ENCODE measurements at regions not wholly inside any gene's neighbourhood (a gene's known extent, or its start where the extent isn't known, plus 50 kb on each side); places are given as distances from the start of the nearest gene placed in this dataset.

- ATAC-seq (no peak), DNase-seq (no peak)
- Mint-ChIP-seq H3K36me3 (peaks cover 0 to 4% (median 0%) of the 10 kb centered on the region in 3 donors), H3K27me3 (peaks cover 0 to 6% (median 0%) of the 10 kb centered on the region in 5 donors), H3K9me3 (peaks cover 3 to 40% (median 11%) of the 10 kb centered on the region in 9 donors), H3K27ac (no peak overlapping the region), H3K4me3 (no peak overlapping the region), H3K4me1 (no peaks in the 10 kb centered on the region)
- POLR2A ChIA-PET = no interaction called here
Measured at GRCh38 chr7:88539518-88539917, 220.0 kb upstream of the ZNF804B start.

- POLR2A ChIA-PET = no interaction called here
- Mint-ChIP-seq H3K27me3 (peaks cover 0 to 2% (median 0%) of the 10 kb centered on the region in 5 donors), H3K36me3 (no peaks in the 10 kb centered on the region), H3K4me1 (no peaks in the 10 kb centered on the region), H3K4me3 (no peak overlapping the region), H3K27ac (no peak overlapping the region), H3K9me3 (peaks cover 0 to 4% (median 0%) of the 10 kb centered on the region in 9 donors)
- no peak for DNase-seq
- ATAC-seq = no peak
Measured at GRCh38 chr7:88523645-88524044, 217.0 kb upstream of the STEAP4 start.

DNA sequence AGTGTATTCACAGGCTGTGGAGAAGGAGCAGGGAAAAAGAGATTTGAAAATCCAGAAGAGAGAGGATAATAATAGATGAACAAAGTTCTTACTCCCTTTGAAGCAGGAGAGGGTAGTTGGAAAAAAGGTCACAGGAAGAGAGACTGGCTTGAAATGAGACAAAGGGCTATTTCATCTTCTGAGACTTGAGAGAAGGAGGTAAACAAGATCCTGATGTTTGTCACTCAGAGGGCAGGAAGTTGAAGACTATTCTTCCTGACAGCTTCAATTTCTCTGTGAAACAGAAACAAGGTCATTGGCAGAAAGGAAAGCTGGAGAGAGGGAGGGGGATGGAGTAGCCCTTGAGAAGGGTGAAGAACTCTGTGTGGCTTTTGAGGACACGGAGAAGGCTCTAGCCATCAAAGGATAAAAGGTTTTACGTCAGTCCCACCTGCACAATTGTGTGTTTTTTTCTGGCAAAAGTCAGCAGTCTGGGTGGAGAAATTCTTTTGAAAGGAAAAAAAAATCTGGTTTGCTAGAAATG, 216.1 kb upstream of the STEAP4 start:
- ATAC-seq = no peak
- POLR2A ChIA-PET = no interaction called here
- H3K27ac Mint-ChIP-seq = no peak overlapping the region

GRCh38 chr7:88516429-88516828, 209.7 kb upstream of the STEAP4 start:
- H3K9me3 Mint-ChIP-seq = peaks cover 0 to 10% (median 4%) of the 10 kb centered on the region in 9 donors
- H3K4me3 Mint-ChIP-seq = no peak overlapping the region
- H3K27me3 Mint-ChIP-seq = peaks cover 0 to 2% (median 0%) of the 10 kb centered on the region in 5 donors
- POLR2A ChIA-PET = no interaction called here
- no peaks in the 10 kb centered on the region for H3K36me3 Mint-ChIP-seq
- H3K4me1 Mint-ChIP-seq = no peaks in the 10 kb centered on the region
- ATAC-seq (no peak), DNase-seq (no peak)
- H3K27ac Mint-ChIP-seq = no peak overlapping the region

More for the DNA sequence above, 216.1 kb upstream of the STEAP4 start:
- Mint-ChIP-seq H3K36me3 (no peaks in the 10 kb centered on the region), H3K9me3 (peaks cover 0 to 4% (median 0%) of the 10 kb centered on the region in 9 donors), H3K4me3 (no peak overlapping the region), H3K4me1 (no peaks in the 10 kb centered on the region), H3K27me3 (peaks cover 0 to 2% (median 0%) of the 10 kb centered on the region in 5 donors)
- no peak for DNase-seq

DNA sequence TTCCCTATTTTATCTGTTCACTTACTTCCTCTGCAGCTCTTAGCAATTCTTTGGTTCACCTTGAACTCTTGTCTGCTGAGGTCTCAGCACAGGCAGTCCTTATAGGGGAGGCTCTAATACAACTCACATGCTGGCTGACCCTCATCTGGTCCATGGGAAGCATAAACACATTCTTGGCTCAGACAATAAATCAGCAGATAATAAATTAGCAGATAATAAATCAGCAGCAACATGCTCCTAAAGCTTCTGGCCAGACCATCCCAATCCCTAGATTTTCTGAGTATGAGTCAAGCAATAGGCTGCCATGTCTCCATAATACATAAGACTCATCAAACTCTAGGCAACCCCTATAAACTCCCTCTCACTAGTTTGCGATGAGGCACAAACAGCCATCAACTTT, 208.6 kb upstream of the STEAP4 start:
- Mint-ChIP-seq H3K4me3 (no peak overlapping the region), H3K36me3 (no peaks in the 10 kb centered on the region), H3K4me1 (no peaks in the 10 kb centered on the region), H3K9me3 (peaks cover 0 to 11% (median 6%) of the 10 kb centered on the region in 9 donors), H3K27me3 (peaks cover 0 to 2% (median 0%) of the 10 kb centered on the region in 5 donors), H3K27ac (no peak overlapping the region)
- no peak for ATAC-seq
- no peak for DNase-seq
- POLR2A ChIA-PET = no interaction called here

- H3K27ac Mint-ChIP-seq = no peak overlapping the region
- H3K4me1 Mint-ChIP-seq = no peaks in the 10 kb centered on the region
- ATAC-seq = no peak
- H3K36me3 Mint-ChIP-seq = no peaks in the 10 kb centered on the region
- peaks cover 0 to 3% (median 2%) of the 10 kb centered on the region in 5 donors for H3K27me3 Mint-ChIP-seq
- peaks cover 0 to 14% (median 6%) of the 10 kb centered on the region in 9 donors for H3K9me3 Mint-ChIP-seq
- POLR2A ChIA-PET = no interaction called here
- H3K4me3 Mint-ChIP-seq = no peak overlapping the region
- DNase-seq = no peak
Measured at GRCh38 chr7:88509341-88509740, 202.6 kb upstream of the STEAP4 start.

DNA sequence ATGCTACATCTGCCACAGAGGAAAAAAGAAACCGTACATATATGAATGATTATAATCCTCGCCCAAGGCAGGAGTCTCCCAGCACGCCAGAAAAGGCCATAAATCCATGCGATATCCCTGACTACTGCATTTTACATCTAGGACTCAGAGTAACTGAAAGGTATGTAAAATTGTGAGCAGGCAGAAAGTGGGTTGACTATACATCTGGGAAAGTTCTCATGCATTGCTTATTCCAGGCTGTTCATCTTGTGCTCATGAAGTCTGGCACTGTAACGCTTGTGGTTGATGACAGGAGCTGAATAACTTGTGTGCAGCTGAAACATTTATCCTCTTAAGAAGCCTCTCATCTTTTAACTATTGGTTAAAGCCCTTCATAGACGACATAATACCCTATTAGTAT, 193.4 kb upstream of the STEAP4 start:
- H3K36me3 Mint-ChIP-seq = no peaks in the 10 kb centered on the region

DNA sequence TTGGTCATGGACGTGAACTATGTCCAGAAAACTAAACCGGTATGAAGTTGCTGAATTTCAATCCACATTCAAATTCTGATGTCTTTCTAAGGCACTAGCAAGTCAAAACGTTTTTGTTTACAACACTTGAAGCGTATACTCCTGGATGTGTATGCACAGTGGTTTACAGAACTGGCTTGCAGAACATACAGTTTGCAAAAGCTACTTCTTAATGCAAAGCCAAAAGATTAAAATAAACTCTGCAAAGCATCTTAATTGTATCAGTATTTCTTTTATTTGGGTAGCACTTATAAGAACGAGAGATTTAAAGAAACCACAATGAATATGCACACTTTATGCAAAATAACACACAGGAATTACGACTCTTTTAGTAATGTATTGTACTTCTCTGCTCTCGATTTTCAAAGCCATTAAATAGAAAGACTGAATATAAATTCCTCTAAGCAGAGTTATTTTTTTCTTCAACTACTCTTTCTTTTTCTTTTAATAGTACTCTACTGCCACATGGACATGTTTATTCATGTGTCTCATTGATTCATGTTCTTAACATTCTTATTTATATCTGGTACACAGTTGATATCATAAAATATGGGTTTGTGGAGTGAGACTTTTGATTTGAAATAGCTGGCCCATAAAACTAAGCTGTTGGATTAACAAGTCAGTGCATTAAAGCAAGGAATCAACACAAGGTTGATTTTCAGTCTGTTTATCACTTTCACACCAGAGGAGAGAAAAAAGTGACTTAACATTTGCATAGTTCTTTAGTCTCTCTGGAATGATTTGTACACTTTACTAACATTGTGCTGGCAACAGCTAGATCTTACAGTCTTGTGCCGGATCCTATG, 189.4 kb upstream of the STEAP4 start:
- DNase-seq (no peak), ATAC-seq (no peak)
- Mint-ChIP-seq H3K27ac (no peak overlapping the region), H3K36me3 (no peaks in the 10 kb centered on the region), H3K4me3 (no peak overlapping the region), H3K27me3 (peaks cover 0 to under 1% (median 0%) of the 10 kb centered on the region in 5 donors), H3K4me1 (no peaks in the 10 kb centered on the region), H3K9me3 (no peaks in the 10 kb centered on the region)
- POLR2A ChIA-PET = no interaction called here

More for the DNA sequence above, 193.4 kb upstream of the STEAP4 start:
- DNase-seq (no peak), ATAC-seq (no peak)
- no peaks in the 10 kb centered on the region for H3K4me1 Mint-ChIP-seq
- POLR2A ChIA-PET = no interaction called here
- no peak overlapping the region for H3K4me3 Mint-ChIP-seq
- peaks cover 0 to 3% (median 0%) of the 10 kb centered on the region in 9 donors for H3K9me3 Mint-ChIP-seq
- peaks cover 0 to 5% (median 1%) of the 10 kb centered on the region in 5 donors for H3K27me3 Mint-ChIP-seq
- no peak overlapping the region for H3K27ac Mint-ChIP-seq

DNA sequence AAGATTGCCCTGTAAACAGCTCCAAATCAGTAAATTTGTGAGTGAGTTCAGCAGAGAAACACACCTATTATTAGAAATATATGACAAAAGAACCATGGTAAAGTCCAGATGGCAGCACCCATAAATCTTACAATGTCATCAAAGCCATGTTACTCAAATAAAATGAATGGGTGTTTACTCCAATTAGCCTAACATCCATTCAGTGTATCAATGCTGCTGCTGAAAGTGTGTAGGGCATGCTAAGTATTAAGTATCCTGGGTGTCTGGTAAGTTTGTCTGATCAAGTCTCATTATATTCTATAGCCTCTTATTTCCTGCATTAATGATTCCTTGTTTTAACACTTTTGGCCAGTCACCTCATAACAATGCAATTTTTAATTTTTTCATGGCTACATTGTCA, 185.5 kb upstream of the STEAP4 start:
- ATAC-seq (no peak), DNase-seq (no peak)
- peaks cover 0 to 9% (median 0%) of the 10 kb centered on the region in 9 donors for H3K9me3 Mint-ChIP-seq
- H3K4me3 Mint-ChIP-seq = no peak overlapping the region
- H3K4me1 Mint-ChIP-seq = peaks cover 0 to 2% (median 0%) of the 10 kb centered on the region in 4 donors
- peaks cover 0 to 18% (median 8%) of the 10 kb centered on the region in 5 donors for H3K27me3 Mint-ChIP-seq
- POLR2A ChIA-PET = no interaction called here
- no peak overlapping the region for H3K27ac Mint-ChIP-seq
- H3K36me3 Mint-ChIP-seq = no peaks in the 10 kb centered on the region

GRCh38 chr7:88490874-88491273, 184.2 kb upstream of the STEAP4 start:
- H3K4me1 Mint-ChIP-seq = peaks cover 0 to 2% (median 0%) of the 10 kb centered on the region in 4 donors
- DNase-seq = no peak
- POLR2A ChIA-PET = no interaction called here
- H3K27me3 Mint-ChIP-seq = peaks cover 0 to 18% (median 8%) of the 10 kb centered on the region in 5 donors
- no peaks in the 10 kb centered on the region for H3K36me3 Mint-ChIP-seq
- no peak for ATAC-seq
- peaks cover 0 to 9% (median 0%) of the 10 kb centered on the region in 9 donors for H3K9me3 Mint-ChIP-seq
- no peak overlapping the region for H3K4me3 Mint-ChIP-seq
- H3K27ac Mint-ChIP-seq = no peak overlapping the region

DNA sequence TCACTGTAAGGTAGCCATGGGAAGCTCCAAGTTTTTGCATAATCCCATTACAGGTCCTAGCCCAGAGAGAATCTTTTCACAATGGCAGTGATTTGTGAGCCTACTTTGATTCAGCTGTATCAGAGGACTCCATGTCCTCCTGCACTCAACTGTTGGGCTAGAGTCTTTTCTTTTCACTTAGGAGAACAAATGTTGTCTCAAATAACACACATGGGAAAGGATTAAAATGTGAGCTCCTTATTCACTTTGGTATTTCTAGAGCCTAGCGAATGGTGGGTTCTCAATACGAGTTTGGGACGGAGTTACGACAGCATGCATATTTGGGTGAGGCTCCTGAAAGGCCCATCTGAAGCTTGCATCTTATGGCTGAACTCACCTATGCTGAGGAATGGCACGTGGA, 183.5 kb upstream of the STEAP4 start:
- POLR2A ChIA-PET = no interaction called here
- no peak overlapping the region for H3K4me3 Mint-ChIP-seq
- H3K36me3 Mint-ChIP-seq = no peaks in the 10 kb centered on the region
- peaks cover 0 to 18% (median 8%) of the 10 kb centered on the region in 5 donors for H3K27me3 Mint-ChIP-seq
- ATAC-seq = no peak
- H3K9me3 Mint-ChIP-seq = peaks cover 0 to 9% (median 0%) of the 10 kb centered on the region in 9 donors
- DNase-seq = no peak
- no peak overlapping the region for H3K27ac Mint-ChIP-seq
- peaks cover 0 to 2% (median 0%) of the 10 kb centered on the region in 4 donors for H3K4me1 Mint-ChIP-seq

DNA sequence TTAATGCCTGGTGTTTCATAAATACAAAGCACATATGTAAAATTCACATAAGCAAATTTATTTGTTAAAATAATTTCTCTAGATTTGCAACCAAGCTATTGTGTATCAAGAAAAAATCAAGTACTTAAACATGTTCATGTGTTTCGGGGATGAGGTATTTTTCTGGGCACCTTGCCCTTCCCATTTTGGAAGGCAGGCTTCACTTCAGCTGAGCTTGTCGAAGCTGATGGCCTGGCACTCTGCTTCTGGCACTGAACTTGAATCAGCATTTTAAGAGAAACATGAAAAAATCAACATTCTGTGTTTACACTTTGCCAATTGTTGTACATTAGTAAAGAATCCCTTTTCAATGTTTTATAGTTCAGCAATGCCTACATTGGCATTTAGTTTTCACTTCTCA, 179.1 kb upstream of the STEAP4 start:
- peaks cover 0 to 18% (median 6%) of the 10 kb centered on the region in 5 donors for H3K27me3 Mint-ChIP-seq
- ATAC-seq (no peak), DNase-seq (no peak)
- peaks cover 0 to 9% (median 0%) of the 10 kb centered on the region in 9 donors for H3K9me3 Mint-ChIP-seq
- H3K4me3 Mint-ChIP-seq = no peak overlapping the region
- peaks cover 0 to 2% (median 0%) of the 10 kb centered on the region in 4 donors for H3K4me1 Mint-ChIP-seq
- POLR2A ChIA-PET = no interaction called here
- H3K36me3 Mint-ChIP-seq = no peaks in the 10 kb centered on the region
- H3K27ac Mint-ChIP-seq = no peak overlapping the region

- H3K36me3 Mint-ChIP-seq = no peaks in the 10 kb centered on the region
Measured at GRCh38 chr7:88484551-88484950, 177.9 kb upstream of the STEAP4 start.

More at GRCh38 chr7:88484551-88484950, 177.9 kb upstream of the STEAP4 start:
- POLR2A ChIA-PET = no interaction called here
- Mint-ChIP-seq H3K4me1 (peaks cover 0 to 2% (median 0%) of the 10 kb centered on the region in 4 donors), H3K9me3 (peaks cover 0 to 9% (median 0%) of the 10 kb centered on the region in 9 donors), H3K27ac (no peak overlapping the region), H3K27me3 (peaks cover 0 to 10% (median 2%) of the 10 kb centered on the region in 5 donors), H3K4me3 (no peak overlapping the region)
- no peak for DNase-seq
- no peak for ATAC-seq

Measured in naive thymus-derived CD8-positive, alpha-beta T cell (primary cell).